ENCODE measurements at regions not wholly inside any gene's neighbourhood (a gene's known extent, or its start where the extent isn't known, plus 50 kb on each side); places are given as distances from the start of the nearest gene placed in this dataset.

- no peak for ATAC-seq (ENCODE audit: insufficient read depth, low read depth)
Measured at GRCh38 chr3:21888656-21889055, 137.6 kb upstream of the ZNF385D start.

GRCh38 chr3:21889166-21889565 is 138.2 kb upstream of the ZNF385D start:
- Histone ChIP-seq H3K27me3 (ENCODE audit: insufficient read depth, low read length, poor library complexity) (no peaks in the 10 kb centered on the region), H3K4me3 (ENCODE audit: low read depth in 1 of 2, low read length in 2 of 2) (no peak overlapping the region), H3K9ac (ENCODE audit: low read depth, low read length) (no peak overlapping the region), H3K9me3 (ENCODE audit: insufficient read depth, low read length, severe bottlenecking) (no peaks in the 10 kb centered on the region), H3K79me2 (ENCODE audit: insufficient read depth, low read length) (no peaks in the 10 kb centered on the region), H3K4me1 (ENCODE audit: insufficient read depth, low read length) (no peaks in the 10 kb centered on the region), H2AFZ (ENCODE audit: low read depth, low read length) (no peak overlapping the region), H3K36me3 (ENCODE audit: insufficient read depth, low read length) (no peaks in the 10 kb centered on the region), H3K27ac (ENCODE audit: low read length) (no peak overlapping the region), H3K4me2 (ENCODE audit: insufficient read depth, low read length) (no peak overlapping the region), H4K20me1 (ENCODE audit: insufficient read depth, low read length) (no peaks in the 10 kb centered on the region)
- ATAC-seq (ENCODE audit: insufficient read depth, low read depth): no peak
- no peak for TF ChIP-seq EZH2 (IDR thresholded peaks at IDR 0.05; ENCODE audit: borderline replicate concordance, low read depth, low read length, severe bottlenecking)
- TF ChIP-seq, protein P1, sequence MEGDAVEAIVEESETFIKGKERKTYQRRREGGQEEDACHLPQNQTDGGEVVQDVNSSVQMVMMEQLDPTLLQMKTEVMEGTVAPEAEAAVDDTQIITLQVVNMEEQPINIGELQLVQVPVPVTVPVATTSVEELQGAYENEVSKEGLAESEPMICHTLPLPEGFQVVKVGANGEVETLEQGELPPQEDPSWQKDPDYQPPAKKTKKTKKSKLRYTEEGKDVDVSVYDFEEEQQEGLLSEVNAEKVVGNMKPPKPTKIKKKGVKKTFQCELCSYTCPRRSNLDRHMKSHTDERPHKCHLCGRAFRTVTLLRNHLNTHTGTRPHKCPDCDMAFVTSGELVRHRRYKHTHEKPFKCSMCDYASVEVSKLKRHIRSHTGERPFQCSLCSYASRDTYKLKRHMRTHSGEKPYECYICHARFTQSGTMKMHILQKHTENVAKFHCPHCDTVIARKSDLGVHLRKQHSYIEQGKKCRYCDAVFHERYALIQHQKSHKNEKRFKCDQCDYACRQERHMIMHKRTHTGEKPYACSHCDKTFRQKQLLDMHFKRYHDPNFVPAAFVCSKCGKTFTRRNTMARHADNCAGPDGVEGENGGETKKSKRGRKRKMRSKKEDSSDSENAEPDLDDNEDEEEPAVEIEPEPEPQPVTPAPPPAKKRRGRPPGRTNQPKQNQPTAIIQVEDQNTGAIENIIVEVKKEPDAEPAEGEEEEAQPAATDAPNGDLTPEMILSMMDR (IDR thresholded peaks at IDR 0.05; ENCODE audit: borderline replicate concordance, extremely low read depth, low read length, poor library complexity, severe bottlenecking): no peak
- no peak for DNase-seq

More at GRCh38 chr3:21888656-21889055, 137.6 kb upstream of the ZNF385D start:
- Histone ChIP-seq H3K9ac (ENCODE audit: low read depth, low read length) (no peak overlapping the region), H3K79me2 (ENCODE audit: insufficient read depth, low read length) (no peaks in the 10 kb centered on the region), H3K4me3 (ENCODE audit: low read depth in 1 of 2, low read length in 2 of 2) (no peak overlapping the region), H3K27me3 (ENCODE audit: insufficient read depth, low read length, poor library complexity) (no peaks in the 10 kb centered on the region), H3K9me3 (ENCODE audit: insufficient read depth, low read length, severe bottlenecking) (no peaks in the 10 kb centered on the region), H3K4me1 (ENCODE audit: insufficient read depth, low read length) (no peaks in the 10 kb centered on the region), H3K27ac (ENCODE audit: low read length) (no peak overlapping the region), H4K20me1 (ENCODE audit: insufficient read depth, low read length) (no peaks in the 10 kb centered on the region), H3K36me3 (ENCODE audit: insufficient read depth, low read length) (no peaks in the 10 kb centered on the region), H2AFZ (ENCODE audit: low read depth, low read length) (no peak overlapping the region), H3K4me2 (ENCODE audit: insufficient read depth, low read length) (no peak overlapping the region)
- DNase-seq: no peak
- TF ChIP-seq EZH2 (IDR thresholded peaks at IDR 0.05; ENCODE audit: borderline replicate concordance, low read depth, low read length, severe bottlenecking): no peak
- TF ChIP-seq, protein P1 (IDR thresholded peaks at IDR 0.05; ENCODE audit: borderline replicate concordance, extremely low read depth, low read length, poor library complexity, severe bottlenecking): no peak

GRCh38 chr3:21892104-21892503 is 141.1 kb upstream of the ZNF385D start:
- no peaks in the 10 kb centered on the region for H3K9me3 ChIP-seq (ENCODE audit: insufficient read depth, low read length, severe bottlenecking)
- H2AFZ ChIP-seq (ENCODE audit: low read depth, low read length): no peak overlapping the region
- no peak overlapping the region for H3K9ac ChIP-seq (ENCODE audit: low read depth, low read length)
- DNase-seq: no peak
- no peak overlapping the region for H3K27ac ChIP-seq (ENCODE audit: low read length)
- H3K4me1 ChIP-seq (ENCODE audit: insufficient read depth, low read length): no peaks in the 10 kb centered on the region
- H3K4me2 ChIP-seq (ENCODE audit: insufficient read depth, low read length): no peak overlapping the region
- H3K79me2 ChIP-seq (ENCODE audit: insufficient read depth, low read length): no peaks in the 10 kb centered on the region
- TF ChIP-seq EZH2 (IDR thresholded peaks at IDR 0.05; ENCODE audit: borderline replicate concordance, low read depth, low read length, severe bottlenecking): no peak
- TF ChIP-seq, protein P1 (IDR thresholded peaks at IDR 0.05; ENCODE audit: borderline replicate concordance, extremely low read depth, low read length, poor library complexity, severe bottlenecking): no peak
- no peak overlapping the region for H3K4me3 ChIP-seq (ENCODE audit: low read depth in 1 of 2, low read length in 2 of 2)
- no peaks in the 10 kb centered on the region for H3K36me3 ChIP-seq (ENCODE audit: insufficient read depth, low read length)
- H3K27me3 ChIP-seq (ENCODE audit: insufficient read depth, low read length, poor library complexity): no peaks in the 10 kb centered on the region
- no peaks in the 10 kb centered on the region for H4K20me1 ChIP-seq (ENCODE audit: insufficient read depth, low read length)
- ATAC-seq (ENCODE audit: insufficient read depth, low read depth): no peak

DNA sequence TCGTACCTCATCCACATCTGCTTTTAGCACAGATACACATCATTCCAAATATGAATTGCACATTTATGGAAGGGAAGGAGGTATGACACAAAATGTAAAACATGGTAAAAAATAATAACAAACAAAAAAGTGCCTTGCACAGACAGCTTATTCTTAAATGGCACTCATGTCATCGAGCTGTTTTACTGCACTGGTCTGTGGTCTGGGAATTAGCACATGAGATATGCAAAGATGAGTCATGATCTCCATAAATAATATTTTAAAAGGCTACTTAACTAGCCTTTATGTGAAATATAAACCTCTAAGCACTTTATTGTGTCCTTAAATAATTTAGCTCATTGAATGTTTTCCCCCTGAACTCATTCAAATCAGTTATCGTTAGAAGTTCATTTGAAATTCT is 142.2 kb upstream of the ZNF385D start:
- Histone ChIP-seq H3K4me1 (ENCODE audit: insufficient read depth, low read length) (no peaks in the 10 kb centered on the region), H3K27me3 (ENCODE audit: insufficient read depth, low read length, poor library complexity) (no peaks in the 10 kb centered on the region), H3K4me3 (ENCODE audit: low read depth in 1 of 2, low read length in 2 of 2) (no peak overlapping the region), H3K4me2 (ENCODE audit: insufficient read depth, low read length) (no peak overlapping the region), H4K20me1 (ENCODE audit: insufficient read depth, low read length) (no peaks in the 10 kb centered on the region), H3K27ac (ENCODE audit: low read length) (no peak overlapping the region), H3K9ac (ENCODE audit: low read depth, low read length) (no peak overlapping the region), H2AFZ (ENCODE audit: low read depth, low read length) (no peak overlapping the region), H3K79me2 (ENCODE audit: insufficient read depth, low read length) (no peaks in the 10 kb centered on the region), H3K9me3 (ENCODE audit: insufficient read depth, low read length, severe bottlenecking) (no peaks in the 10 kb centered on the region), H3K36me3 (ENCODE audit: insufficient read depth, low read length) (no peaks in the 10 kb centered on the region)
- no peak for DNase-seq
- ATAC-seq (ENCODE audit: insufficient read depth, low read depth): no peak
- TF ChIP-seq, protein P1 (IDR thresholded peaks at IDR 0.05; ENCODE audit: borderline replicate concordance, extremely low read depth, low read length, poor library complexity, severe bottlenecking): no peak
- no peak for TF ChIP-seq EZH2 (IDR thresholded peaks at IDR 0.05; ENCODE audit: borderline replicate concordance, low read depth, low read length, severe bottlenecking)

Data from DND-41 (cell line).